GM23338 (cell line): ENCODE measurements at regions not wholly inside any gene's neighbourhood (a gene's known extent, or its start where the extent isn't known, plus 50 kb on each side); places are given as distances from the start of the nearest gene placed in this dataset.

Experiments used
- ATAC-seq: fragments of 200-7000 bp; cut with Tn5 transposase; 3 replicates; pipeline ENCODE4 v1.9.1; 2020
- DNase-seq: peaks from one replicate; pipeline ENCODE4 v3.0.0-alpha.2; 2015; ENCODE audit warnings: low spot score
- H2AFZ ChIP-seq: fragments of 200-600 bp; sonication (generic); 2 replicates; pipeline ENCODE4 v1.8.0; 2016; ENCODE audit warnings: antibody characterized with exemption, mild to moderate bottlenecking, moderate library complexity
- H3F3A ChIP-seq: fragments of 200-600 bp; sonication (generic); replicated peaks from 2 replicates; pipeline ENCODE4 v1.8.0; 2017; ENCODE audit warnings: antibody characterized with exemption, mixed run types, low read depth
- H3K27ac ChIP-seq: fragments of 200-600 bp; sonication (generic); 2 replicates; pipeline ENCODE4 v1.6.1; 2016; ENCODE audit warnings: low read depth
- H3K27me3 ChIP-seq: fragments of 200-600 bp; sonication (generic); 2 replicates; pipeline ENCODE4 v1.8.0; 2016; ENCODE audit warnings: mild to moderate bottlenecking, mixed run types, moderate library complexity; ENCODE audit not compliant: insufficient read depth
- H3K36me3 ChIP-seq: fragments of 200-600 bp; sonication (generic); 2 replicates; pipeline ENCODE4 v1.8.0; 2016; ENCODE audit warnings: mild to moderate bottlenecking; ENCODE audit not compliant: insufficient read depth
- H3K4me1 ChIP-seq: fragments of 200-600 bp; sonication (generic); 2 replicates; pipeline ENCODE4 v1.8.0; 2016; ENCODE audit warnings: mild to moderate bottlenecking, moderate library complexity; ENCODE audit not compliant: insufficient read depth
- H3K4me2 ChIP-seq: fragments of 200-600 bp; sonication (generic); 2 replicates; pipeline ENCODE4 v1.7.1; 2017; ENCODE audit warnings: mixed run types
- H3K4me3 ChIP-seq: fragments of 200-600 bp; sonication (generic); 2 replicates; pipeline ENCODE4 v1.6.1; 2016; ENCODE audit warnings: mixed run types
- H3K79me2 ChIP-seq: fragments of 200-600 bp; sonication (generic); replicated peaks from 2 replicates; pipeline ENCODE4 v1.8.0; 2017; ENCODE audit warnings: mild to moderate bottlenecking; ENCODE audit not compliant: insufficient read depth
- H3K9me2 ChIP-seq: fragments of 200-600 bp; sonication (generic); 2 replicates; pipeline ENCODE4 v1.8.0; 2017; ENCODE audit not compliant: insufficient read depth
- H4K20me1 ChIP-seq: fragments of 200-600 bp; sonication (generic); replicated peaks from 2 replicates; pipeline ENCODE4 v1.8.0; 2017; ENCODE audit warnings: mild to moderate bottlenecking; ENCODE audit not compliant: insufficient read depth
- H3K27ac Mint-ChIP-seq: 2 replicates; pipeline ENCODE4 v1.8.0; 2020; ENCODE audit warnings: inconsistent platforms, mild to moderate bottlenecking, moderate library complexity, mixed read lengths
- H3K27me3 Mint-ChIP-seq: 3 replicates; pipeline ENCODE4 v1.8.0; 2022; ENCODE audit warnings: low read depth, mild to moderate bottlenecking, moderate library complexity, mixed read lengths, inconsistent platforms; ENCODE audit not compliant: insufficient read depth, poor library complexity
- H3K36me3 Mint-ChIP-seq: 3 replicates; pipeline ENCODE4 v1.8.0; 2021; ENCODE audit warnings: low read depth, mild to moderate bottlenecking, inconsistent platforms, moderate library complexity, mixed read lengths
- H3K4me1 Mint-ChIP-seq: 3 replicates; pipeline ENCODE4 v1.8.0; 2020; ENCODE audit warnings: mild to moderate bottlenecking, inconsistent platforms, mixed read lengths
- H3K4me3 Mint-ChIP-seq: 3 replicates; pipeline ENCODE4 v1.8.0; 2021; ENCODE audit warnings: moderate library complexity, mild to moderate bottlenecking, inconsistent platforms, mixed read lengths
- H3K9me3 Mint-ChIP-seq: 3 replicates; pipeline ENCODE4 v1.8.0; 2020; ENCODE audit warnings: moderate library complexity, mild to moderate bottlenecking, inconsistent platforms, mixed read lengths
- CREB1 ChIP-seq: fragments of 250-450 bp; sonication (Bioruptor Pico); IDR thresholded peaks from 2 replicates; pipeline ENCODE4 v1.5.0; 2020; ENCODE audit warnings: low read depth, mild to moderate bottlenecking, moderate library complexity
- CTCF ChIP-seq, 2 experiments: fragments of 200-600 bp in 1 of 2; sonication (generic) in 1 of 2; conservative IDR thresholded peaks; 2 replicates each; pipeline versions ENCODE4 v1.5.1 to v1.6.1; 2016 to 2017; ENCODE audit warnings: antibody characterized with exemption in 2 of 2, low read depth in 2 of 2, mild to moderate bottlenecking in 2 of 2, moderate library complexity in 1 of 2
- ETS1 ChIP-seq: IDR thresholded peaks from 2 replicates; pipeline ENCODE4 v1.6.1; 2016; ENCODE audit warnings: antibody characterized with exemption
- EZH2 ChIP-seq: fragments of 200-600 bp; sonication (generic); IDR thresholded peaks from one replicate; pipeline ENCODE4 v1.8.0; 2017; ENCODE audit warnings: antibody characterized with exemption, mild to moderate bottlenecking, low read depth; ENCODE audit not compliant: unreplicated experiment
- EZH2phosphoT487 ChIP-seq: fragments of 200-600 bp; sonication (generic); IDR thresholded peaks from one replicate; pipeline ENCODE4 v1.8.1; 2018; ENCODE audit warnings: antibody characterized with exemption; ENCODE audit not compliant: unreplicated experiment
- JUNB ChIP-seq: IDR thresholded peaks from one replicate; pipeline ENCODE4 v1.6.1; 2016; ENCODE audit warnings: antibody characterized with exemption; ENCODE audit not compliant: unreplicated experiment
- POLR2AphosphoS5 ChIP-seq: IDR thresholded peaks from 2 replicates; pipeline ENCODE4 v1.6.1; 2016; ENCODE audit warnings: antibody characterized with exemption, low read depth
- REST ChIP-seq: IDR thresholded peaks from one replicate; pipeline ENCODE4 v1.6.1; 2018; ENCODE audit warnings: antibody characterized with exemption; ENCODE audit not compliant: unreplicated experiment
- ZNF114 ChIP-seq: fragments of 250-450 bp; sonication (Bioruptor Pico); IDR thresholded peaks from 2 replicates; pipeline ENCODE4 v1.5.0; 2020; ENCODE audit warnings: mild to moderate bottlenecking, moderate library complexity
- ZNF331 ChIP-seq: fragments of 250-450 bp; sonication (Bioruptor Pico); IDR thresholded peaks from 2 replicates; pipeline ENCODE4 v1.5.0; 2020; ENCODE audit warnings: low read depth, mild to moderate bottlenecking, moderate library complexity
- TF ChIP-seq, protein P1 (sequence below): fragments of 250-450 bp; sonication (Bioruptor Pico); IDR thresholded peaks from 2 replicates; pipeline ENCODE4 v1.5.0; 2020; ENCODE audit warnings: mild to moderate bottlenecking, moderate library complexity

GRCh38 chr4:180304321-180304720 is 1938.9 kb upstream of the TENM3 start:
- Mint-ChIP-seq H3K9me3 (no peaks in the 10 kb centered on the region), H3K27me3 (no peaks in the 10 kb centered on the region), H3K27ac (no peak overlapping the region), H3K4me1 (no peaks in the 10 kb centered on the region), H3K4me3 (no peak overlapping the region), H3K36me3 (no peaks in the 10 kb centered on the region)
- DNase-seq (no peak), ATAC-seq (no peak)
- Histone ChIP-seq H3F3A (no peaks in the 10 kb centered on the region), H3K4me1 (no peaks in the 10 kb centered on the region), H3K4me3 (no peak overlapping the region), H3K79me2 (no peaks in the 10 kb centered on the region), H3K9me2 (no peaks in the 10 kb centered on the region), H3K27me3 (no peaks in the 10 kb centered on the region), H3K27ac (no peak overlapping the region), H3K36me3 (no peaks in the 10 kb centered on the region), H3K4me2 (no peak overlapping the region), H2AFZ (no peak overlapping the region), H4K20me1 (no peaks in the 10 kb centered on the region)
- TF ChIP-seq REST (no peak), POLR2AphosphoS5 (no peak), JUNB (no peak), ZNF114 (CRISPR knock-in tag) (no peak), ZNF331 (CRISPR knock-in tag) (no peak), EZH2phosphoT487 (no peak), CREB1 (CRISPR knock-in tag) (no peak), CTCF (conservative IDR thresholded peaks at IDR 0.05; ENCODE audit: low read depth in 2 of 2) (no peak), EZH2 (no peak), ETS1 (no peak)
- TF ChIP-seq, protein P1, sequence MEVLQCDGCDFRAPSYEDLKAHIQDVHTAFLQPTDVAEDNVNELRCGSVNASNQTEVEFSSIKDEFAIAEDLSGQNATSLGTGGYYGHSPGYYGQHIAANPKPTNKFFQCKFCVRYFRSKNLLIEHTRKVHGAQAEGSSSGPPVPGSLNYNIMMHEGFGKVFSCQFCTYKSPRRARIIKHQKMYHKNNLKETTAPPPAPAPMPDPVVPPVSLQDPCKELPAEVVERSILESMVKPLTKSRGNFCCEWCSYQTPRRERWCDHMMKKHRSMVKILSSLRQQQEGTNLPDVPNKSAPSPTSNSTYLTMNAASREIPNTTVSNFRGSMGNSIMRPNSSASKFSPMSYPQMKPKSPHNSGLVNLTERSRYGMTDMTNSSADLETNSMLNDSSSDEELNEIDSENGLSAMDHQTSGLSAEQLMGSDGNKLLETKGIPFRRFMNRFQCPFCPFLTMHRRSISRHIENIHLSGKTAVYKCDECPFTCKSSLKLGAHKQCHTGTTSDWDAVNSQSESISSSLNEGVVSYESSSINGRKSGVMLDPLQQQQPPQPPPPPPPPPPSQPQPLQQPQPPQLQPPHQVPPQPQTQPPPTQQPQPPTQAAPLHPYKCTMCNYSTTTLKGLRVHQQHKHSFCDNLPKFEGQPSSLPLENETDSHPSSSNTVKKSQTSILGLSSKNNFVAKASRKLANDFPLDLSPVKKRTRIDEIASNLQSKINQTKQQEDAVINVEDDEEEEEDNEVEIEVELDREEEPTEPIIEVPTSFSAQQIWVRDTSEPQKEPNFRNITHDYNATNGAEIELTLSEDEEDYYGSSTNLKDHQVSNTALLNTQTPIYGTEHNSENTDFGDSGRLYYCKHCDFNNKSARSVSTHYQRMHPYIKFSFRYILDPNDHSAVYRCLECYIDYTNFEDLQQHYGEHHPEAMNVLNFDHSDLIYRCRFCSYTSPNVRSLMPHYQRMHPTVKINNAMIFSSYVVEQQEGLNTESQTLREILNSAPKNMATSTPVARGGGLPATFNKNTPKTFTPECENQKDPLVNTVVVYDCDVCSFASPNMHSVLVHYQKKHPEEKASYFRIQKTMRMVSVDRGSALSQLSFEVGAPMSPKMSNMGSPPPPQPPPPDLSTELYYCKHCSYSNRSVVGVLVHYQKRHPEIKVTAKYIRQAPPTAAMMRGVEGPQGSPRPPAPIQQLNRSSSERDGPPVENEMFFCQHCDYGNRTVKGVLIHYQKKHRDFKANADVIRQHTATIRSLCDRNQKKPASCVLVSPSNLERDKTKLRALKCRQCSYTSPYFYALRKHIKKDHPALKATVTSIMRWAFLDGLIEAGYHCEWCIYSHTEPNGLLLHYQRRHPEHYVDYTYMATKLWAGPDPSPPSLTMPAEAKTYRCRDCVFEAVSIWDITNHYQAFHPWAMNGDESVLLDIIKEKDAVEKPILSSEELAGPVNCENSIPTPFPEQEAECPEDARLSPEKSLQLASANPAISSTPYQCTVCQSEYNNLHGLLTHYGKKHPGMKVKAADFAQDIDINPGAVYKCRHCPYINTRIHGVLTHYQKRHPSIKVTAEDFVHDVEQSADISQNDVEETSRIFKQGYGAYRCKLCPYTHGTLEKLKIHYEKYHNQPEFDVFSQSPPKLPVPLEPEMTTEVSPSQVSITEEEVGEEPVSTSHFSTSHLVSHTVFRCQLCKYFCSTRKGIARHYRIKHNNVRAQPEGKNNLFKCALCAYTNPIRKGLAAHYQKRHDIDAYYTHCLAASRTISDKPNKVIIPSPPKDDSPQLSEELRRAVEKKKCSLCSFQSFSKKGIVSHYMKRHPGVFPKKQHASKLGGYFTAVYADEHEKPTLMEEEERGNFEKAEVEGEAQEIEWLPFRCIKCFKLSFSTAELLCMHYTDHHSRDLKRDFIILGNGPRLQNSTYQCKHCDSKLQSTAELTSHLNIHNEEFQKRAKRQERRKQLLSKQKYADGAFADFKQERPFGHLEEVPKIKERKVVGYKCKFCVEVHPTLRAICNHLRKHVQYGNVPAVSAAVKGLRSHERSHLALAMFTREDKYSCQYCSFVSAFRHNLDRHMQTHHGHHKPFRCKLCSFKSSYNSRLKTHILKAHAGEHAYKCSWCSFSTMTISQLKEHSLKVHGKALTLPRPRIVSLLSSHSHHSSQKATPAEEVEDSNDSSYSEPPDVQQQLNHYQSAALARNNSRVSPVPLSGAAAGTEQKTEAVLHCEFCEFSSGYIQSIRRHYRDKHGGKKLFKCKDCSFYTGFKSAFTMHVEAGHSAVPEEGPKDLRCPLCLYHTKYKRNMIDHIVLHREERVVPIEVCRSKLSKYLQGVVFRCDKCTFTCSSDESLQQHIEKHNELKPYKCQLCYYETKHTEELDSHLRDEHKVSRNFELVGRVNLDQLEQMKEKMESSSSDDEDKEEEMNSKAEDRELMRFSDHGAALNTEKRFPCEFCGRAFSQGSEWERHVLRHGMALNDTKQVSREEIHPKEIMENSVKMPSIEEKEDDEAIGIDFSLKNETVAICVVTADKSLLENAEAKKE (CRISPR knock-in tag): no peak
